ENCODE measurements at regions not wholly inside any gene's neighbourhood (a gene's known extent, or its start where the extent isn't known, plus 50 kb on each side); places are given as distances from the start of the nearest gene placed in this dataset.
A peak's percentile ranks its signal among the peaks of the same experiment; 100 is the strongest.

DNA sequence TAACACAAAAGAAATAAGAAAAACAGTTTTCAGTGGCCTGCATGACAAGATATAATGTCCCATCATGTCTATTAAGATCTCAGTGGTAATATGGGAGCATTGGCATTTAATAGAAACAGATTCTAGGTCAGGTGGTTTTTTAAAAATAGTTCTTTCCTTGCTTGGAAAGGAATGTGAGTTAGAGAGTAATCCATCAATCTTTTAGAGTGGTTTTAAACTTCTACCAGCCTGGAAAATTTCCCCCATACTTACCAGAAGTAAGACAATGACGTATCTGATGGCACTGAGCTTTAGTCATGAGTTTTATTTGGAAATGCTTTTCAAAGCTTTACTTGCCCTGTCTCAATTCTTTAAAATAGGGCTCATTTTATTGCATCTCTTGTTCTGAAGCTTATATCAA, 441.7 kb upstream of the SMIM21 start:
- TF ChIP-seq, protein P1, sequence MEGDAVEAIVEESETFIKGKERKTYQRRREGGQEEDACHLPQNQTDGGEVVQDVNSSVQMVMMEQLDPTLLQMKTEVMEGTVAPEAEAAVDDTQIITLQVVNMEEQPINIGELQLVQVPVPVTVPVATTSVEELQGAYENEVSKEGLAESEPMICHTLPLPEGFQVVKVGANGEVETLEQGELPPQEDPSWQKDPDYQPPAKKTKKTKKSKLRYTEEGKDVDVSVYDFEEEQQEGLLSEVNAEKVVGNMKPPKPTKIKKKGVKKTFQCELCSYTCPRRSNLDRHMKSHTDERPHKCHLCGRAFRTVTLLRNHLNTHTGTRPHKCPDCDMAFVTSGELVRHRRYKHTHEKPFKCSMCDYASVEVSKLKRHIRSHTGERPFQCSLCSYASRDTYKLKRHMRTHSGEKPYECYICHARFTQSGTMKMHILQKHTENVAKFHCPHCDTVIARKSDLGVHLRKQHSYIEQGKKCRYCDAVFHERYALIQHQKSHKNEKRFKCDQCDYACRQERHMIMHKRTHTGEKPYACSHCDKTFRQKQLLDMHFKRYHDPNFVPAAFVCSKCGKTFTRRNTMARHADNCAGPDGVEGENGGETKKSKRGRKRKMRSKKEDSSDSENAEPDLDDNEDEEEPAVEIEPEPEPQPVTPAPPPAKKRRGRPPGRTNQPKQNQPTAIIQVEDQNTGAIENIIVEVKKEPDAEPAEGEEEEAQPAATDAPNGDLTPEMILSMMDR (IDR thresholded peaks at IDR 0.05) = no peak
- Histone ChIP-seq H3K27me3 (no peaks in the 10 kb centered on the region), H3K36me3 (no peaks in the 10 kb centered on the region), H3K9me3 (no peaks in the 10 kb centered on the region), H3K27ac (no peak overlapping the region), H3K4me1 (no peaks in the 10 kb centered on the region), H3K4me3 (no peak overlapping the region)
- intact Hi-C loops (cut with DNase I) = no loop called here
- ATAC-seq (no peak), DNase-seq (no peak)

DNA sequence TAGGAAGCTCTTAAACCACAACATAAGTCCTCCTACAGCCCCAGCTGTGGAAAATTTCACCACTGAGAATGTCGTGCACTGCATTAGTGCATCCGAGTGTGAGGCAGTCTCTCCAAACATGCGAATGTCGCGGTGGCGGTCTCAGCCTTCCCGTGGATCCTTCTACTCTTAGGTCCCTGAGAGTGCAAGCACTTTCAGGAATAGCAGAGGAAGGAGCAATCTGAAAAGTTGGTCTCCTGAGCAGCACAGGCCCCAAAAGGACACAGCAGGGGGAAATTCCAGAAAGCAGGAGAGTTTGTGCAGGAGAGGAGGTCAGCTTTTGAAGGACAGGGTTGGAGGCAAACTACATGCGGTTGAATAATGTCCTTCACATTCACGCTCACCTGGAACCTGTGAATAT, 440.5 kb upstream of the SMIM21 start:
- DNase-seq (no peak), ATAC-seq (no peak)
- no peak overlapping the region for H3K27ac ChIP-seq
- no peaks in the 10 kb centered on the region for H3K27me3 ChIP-seq
- no peaks in the 10 kb centered on the region for H3K4me1 ChIP-seq
- H3K36me3 ChIP-seq = no peaks in the 10 kb centered on the region
- no peak overlapping the region for H3K4me3 ChIP-seq
- TF ChIP-seq, protein P1 (IDR thresholded peaks at IDR 0.05) = no peak
- H3K9me3 ChIP-seq = no peaks in the 10 kb centered on the region
- intact Hi-C loops (cut with DNase I) = no loop called here

DNA sequence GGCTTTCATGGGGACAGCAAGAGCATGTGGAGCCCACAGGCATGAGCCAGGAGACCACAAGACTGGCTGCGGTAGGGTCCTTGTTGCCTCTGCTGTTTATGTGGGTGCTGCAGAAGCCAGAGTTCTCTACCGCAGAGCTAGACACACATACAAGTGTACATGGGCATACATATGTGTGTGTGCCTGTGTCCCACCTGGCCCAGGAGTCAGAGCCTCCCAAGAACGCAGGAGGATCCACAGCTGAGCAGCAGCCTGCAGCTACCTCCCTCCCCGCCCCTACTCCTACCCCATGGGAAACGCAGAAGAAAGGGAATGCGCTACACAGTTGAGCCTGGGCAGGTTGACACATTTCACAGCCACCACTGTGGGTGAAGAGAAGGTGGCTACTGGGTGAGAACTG, 438.1 kb upstream of the SMIM21 start:
- Histone ChIP-seq H3K27me3 (no peaks in the 10 kb centered on the region), H3K9me3 (no peaks in the 10 kb centered on the region), H3K27ac (no peak overlapping the region), H3K36me3 (no peaks in the 10 kb centered on the region), H3K4me1 (no peaks in the 10 kb centered on the region), H3K4me3 (no peak overlapping the region)
- ATAC-seq (no peak), DNase-seq (no peak)
- TF ChIP-seq, protein P1 (IDR thresholded peaks at IDR 0.05) = no peak
- intact Hi-C loops (cut with DNase I) = no loop called here

- no peaks in the 10 kb centered on the region for H3K27me3 ChIP-seq
- H3K9me3 ChIP-seq = no peaks in the 10 kb centered on the region
- TF ChIP-seq, protein P1 (IDR thresholded peaks at IDR 0.05) = no peak
- intact Hi-C loops (cut with DNase I) = no loop called here
- no peak overlapping the region for H3K4me3 ChIP-seq
- H3K36me3 ChIP-seq = no peaks in the 10 kb centered on the region
- DNase-seq (no peak), ATAC-seq (no peak)
- H3K27ac ChIP-seq = no peak overlapping the region
- H3K4me1 ChIP-seq = no peaks in the 10 kb centered on the region
These were observed 437.3 kb upstream of the SMIM21 start for GRCh38 chr18:75864816-75865215.

GRCh38 chr18:75863696-75864095, 436.2 kb upstream of the SMIM21 start:
- H3K4me1 ChIP-seq = no peaks in the 10 kb centered on the region
- no peaks in the 10 kb centered on the region for H3K27me3 ChIP-seq
- TF ChIP-seq, protein P1 (IDR thresholded peaks at IDR 0.05) = no peak
- H3K9me3 ChIP-seq = no peaks in the 10 kb centered on the region
- no peak overlapping the region for H3K27ac ChIP-seq
- no peaks in the 10 kb centered on the region for H3K36me3 ChIP-seq
- intact Hi-C loops (cut with DNase I) = no loop called here
- DNase-seq (peak in 1 of 4 donors; percentile 28), ATAC-seq (no peak)
- H3K4me3 ChIP-seq = no peak overlapping the region
